Small intestine (tissue), 7 donors: ENCODE measurements at regions not wholly inside any gene's neighbourhood (a gene's known extent, or its start where the extent isn't known, plus 50 kb on each side); places are given as distances from the start of the nearest gene placed in this dataset.
"Not testable (repeated sequence)": the region's sequence is repeated elsewhere in the genome, so short reads cannot be mapped to it uniquely, and the experiment has no call there.

Experiments
- DNase-seq, 2 donors: peaks; one replicate each; pipeline versions ENCODE4 v3.0.0 to v3.0.0-alpha.2; 2013
- FAIRE-seq: peaks from 2 replicates; lab custom pipeline; 2012; peaks lifted over from hg19 to GRCh38; lab: Jason Lieb, UNC
- H3K27ac ChIP-seq, 3 donors: one replicate each; pipeline ENCODE4 v1.5.1; 2013; ENCODE audit warnings: low read length in 2 of 3, mild to moderate bottlenecking in 2 of 3, control low read depth in 1 of 3, inconsistent platforms in 1 of 3, low read depth in 1 of 3, moderate library complexity in 1 of 3
- H3K27me3 ChIP-seq, 3 donors: one replicate each; pipeline ENCODE4 v1.6.1; 2013; ENCODE audit warnings: low read length in 3 of 3, inconsistent platforms in 1 of 3; ENCODE audit not compliant: control insufficient read depth in 3 of 3, insufficient read depth in 3 of 3
- H3K36me3 ChIP-seq, 3 donors: one replicate each; pipeline ENCODE4 v1.6.1; 2013; ENCODE audit warnings: low read length in 3 of 3, inconsistent platforms in 1 of 3, low read depth in 1 of 3, mild to moderate bottlenecking in 1 of 3, moderate library complexity in 1 of 3; ENCODE audit not compliant: control insufficient read depth in 3 of 3, insufficient read depth in 2 of 3
- H3K4me1 ChIP-seq, 3 donors: one replicate each; pipeline ENCODE4 v1.6.1; 2013; ENCODE audit warnings: low read length in 2 of 3, inconsistent platforms in 1 of 3, low read depth in 1 of 3, mild to moderate bottlenecking in 1 of 3, moderate library complexity in 1 of 3; ENCODE audit not compliant: control insufficient read depth in 3 of 3, insufficient read depth in 2 of 3
- H3K4me3 ChIP-seq, 3 donors: one replicate each; pipeline ENCODE4 v1.5.1; 2013; ENCODE audit warnings: low read length in 3 of 3, control low read depth in 1 of 3, inconsistent platforms in 1 of 3, low read depth in 1 of 3, mild to moderate bottlenecking in 1 of 3, moderate library complexity in 1 of 3
- H3K9me3 ChIP-seq, 2 donors: one replicate each; pipeline ENCODE4 v1.6.1; 2013; ENCODE audit warnings: low read depth in 1 of 2, low read length in 1 of 2; ENCODE audit not compliant: control insufficient read depth in 2 of 2, insufficient read depth in 1 of 2
- whole genome bisulfite sequencing, 3 donors: extraction: QIAGEN DNeasy Blood & Tissue Kit; methylation state at CpG; one replicate each; pipeline ENCODE4 v1.1.7; 2013; 5-methylcytosine and 5-hydroxymethylcytosine counted together
- donor health status: healthy with polysubstance abuse.
- donor health status: control.
- donor health status: control.
- donor health status: Bipolar disorder and iron deficiency.
- donor health status: healthy.

GRCh38 chr12:92405801-92406251, 260.2 kb upstream of the BTG1 start:
- not testable (repeated sequence) for H3K27me3 ChIP-seq, FAIRE-seq, H3K4me3 ChIP-seq, DNase-seq, H3K4me1 ChIP-seq, H3K27ac ChIP-seq, H3K9me3 ChIP-seq, H3K36me3 ChIP-seq
- WGBS, 3 donors: 74 to 88% (median 85%) methylated on average over 15 to 16 of the region's 16 CpGs

DNA sequence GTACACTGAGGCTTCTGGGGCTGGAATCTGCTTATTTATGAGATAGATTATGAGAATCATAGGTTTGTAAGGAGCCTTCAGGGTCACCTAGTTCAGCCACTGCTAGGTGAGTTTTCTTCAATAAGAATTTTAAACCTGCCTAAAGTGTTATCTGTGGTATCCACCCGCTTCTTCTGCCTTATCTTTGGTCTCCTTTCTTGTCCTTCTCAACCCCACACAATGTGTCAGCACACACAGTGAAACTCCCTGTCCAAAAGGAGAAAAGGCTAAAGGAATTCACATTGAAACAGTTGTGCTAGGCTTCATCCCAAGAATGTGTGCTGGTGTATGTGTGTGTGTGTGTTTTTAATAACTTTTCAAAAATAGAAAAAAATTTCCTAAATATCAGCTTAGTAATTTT, 259.3 kb upstream of the BTG1 start:
- Histone ChIP-seq H3K27ac (peak overlapping the region in 1 of 3 donors; percentile 26), H3K4me1 (peaks cover 2 to 11% (median 6%) of the 10 kb centered on the region in 3 donors), H3K4me3 (no peak overlapping the region), H3K9me3 (peaks cover 0 to 3% of the 10 kb centered on the region in 2 donors), H3K27me3 (no peaks in the 10 kb centered on the region), H3K36me3 (no peaks in the 10 kb centered on the region)
- DNase-seq (no peak), FAIRE-seq (no peak)
- WGBS, 3 donors: 68 to 90% (median 81%) methylated on average over 1 of the region's 1 CpG

- peak overlapping the region; percentile 37 to 52 (median 38) for H3K27ac ChIP-seq
Measured at GRCh38 chr12:92404259-92404894, 258.7 kb upstream of the BTG1 start.

GRCh38 chr12:92403210-92404175, 257.8 kb upstream of the BTG1 start:
- Histone ChIP-seq H3K27me3 (no peaks in the 10 kb centered on the region), H3K36me3 (no peaks in the 10 kb centered on the region), H3K4me1 (peaks cover 2 to 18% (median 6%) of the 10 kb centered on the region in 3 donors), H3K27ac (peak overlapping the region in 2 of 3 donors; percentile 37 to 69), H3K9me3 (peaks cover 0 to 3% of the 10 kb centered on the region in 2 donors), H3K4me3 (no peak overlapping the region)
- no peak for FAIRE-seq
- WGBS, 3 donors: 64 to 77% (median 71%) methylated on average over 3 of the region's 3 CpGs
- DNase-seq: peak; percentile 50 to 71

More at GRCh38 chr12:92404259-92404894, 258.7 kb upstream of the BTG1 start:
- no peaks in the 10 kb centered on the region for H3K27me3 ChIP-seq
- no peak overlapping the region for H3K4me3 ChIP-seq
- H3K36me3 ChIP-seq: no peaks in the 10 kb centered on the region
- H3K4me1 ChIP-seq: peaks cover 2 to 13% (median 6%) of the 10 kb centered on the region in 3 donors
- H3K9me3 ChIP-seq: peaks cover 0 to 3% of the 10 kb centered on the region in 2 donors
- WGBS, 3 donors: 79 to 98% (median 90%) methylated on average over 1 of the region's 1 CpG
- no peak for FAIRE-seq
- DNase-seq: no peak

DNA sequence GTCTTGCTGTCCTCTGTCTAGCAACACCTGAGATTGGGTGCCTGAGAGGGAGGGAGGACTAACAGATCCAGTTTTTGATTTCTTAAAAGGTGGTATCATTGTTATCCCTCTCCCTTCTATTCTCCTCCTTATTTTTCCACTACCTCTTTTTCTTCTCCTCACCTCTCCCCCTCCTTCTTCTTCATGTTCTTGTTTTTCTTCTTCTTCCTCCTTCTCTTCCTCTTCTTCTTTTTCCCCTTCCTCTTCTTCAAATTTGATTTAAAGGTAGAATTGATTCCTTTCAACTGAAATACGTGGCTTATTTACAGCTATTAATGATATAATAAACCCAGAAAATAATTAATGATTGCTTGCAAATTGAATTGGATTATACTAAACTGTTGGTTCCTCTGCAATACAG, 256.8 kb upstream of the BTG1 start:
- H3K27me3 ChIP-seq: no peaks in the 10 kb centered on the region
- peaks cover 2 to 21% (median 6%) of the 10 kb centered on the region in 3 donors for H3K4me1 ChIP-seq
- no peaks in the 10 kb centered on the region for H3K9me3 ChIP-seq
- no peak for DNase-seq
- no peak overlapping the region for H3K27ac ChIP-seq
- no peak overlapping the region for H3K4me3 ChIP-seq
- no peaks in the 10 kb centered on the region for H3K36me3 ChIP-seq
- no peak for FAIRE-seq
- WGBS, 3 donors: 42 to 69% (median 50%) methylated on average over 1 of the region's 1 CpG

DNA sequence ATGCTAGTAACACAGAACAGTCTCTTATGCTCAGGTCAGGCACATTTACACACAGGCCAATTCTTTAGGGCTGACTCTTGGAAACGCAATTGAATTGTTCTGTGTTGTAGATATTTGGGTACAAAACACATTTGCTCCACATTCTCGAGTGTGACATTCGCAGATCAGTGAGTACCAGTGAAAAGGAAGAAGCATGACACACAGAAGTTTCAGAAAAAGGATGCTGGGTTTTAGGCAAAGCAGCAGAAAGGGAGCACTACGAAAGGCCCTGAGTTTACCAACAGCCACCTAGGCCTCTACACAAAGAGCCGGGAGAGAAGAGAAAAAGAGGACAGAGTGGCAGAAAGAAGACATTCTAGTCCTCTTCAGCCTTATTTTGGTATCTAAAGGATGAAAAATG, 254.4 kb upstream of the BTG1 start:
- peak in 1 of 2 donors; percentile 12 for DNase-seq
- H3K27me3 ChIP-seq: no peaks in the 10 kb centered on the region
- no peaks in the 10 kb centered on the region for H3K36me3 ChIP-seq
- peaks cover 2 to 21% (median 6%) of the 10 kb centered on the region in 3 donors for H3K4me1 ChIP-seq
- 57 to 78% (median 77%) methylated on average over 5 of the region's 5 CpGs for WGBS, 3 donors
- peak overlapping the region in 1 of 3 donors; percentile 65 for H3K27ac ChIP-seq
- H3K9me3 ChIP-seq: peaks cover 0 to 1% of the 10 kb centered on the region in 2 donors
- FAIRE-seq: no peak
- H3K4me3 ChIP-seq: no peak overlapping the region

DNA sequence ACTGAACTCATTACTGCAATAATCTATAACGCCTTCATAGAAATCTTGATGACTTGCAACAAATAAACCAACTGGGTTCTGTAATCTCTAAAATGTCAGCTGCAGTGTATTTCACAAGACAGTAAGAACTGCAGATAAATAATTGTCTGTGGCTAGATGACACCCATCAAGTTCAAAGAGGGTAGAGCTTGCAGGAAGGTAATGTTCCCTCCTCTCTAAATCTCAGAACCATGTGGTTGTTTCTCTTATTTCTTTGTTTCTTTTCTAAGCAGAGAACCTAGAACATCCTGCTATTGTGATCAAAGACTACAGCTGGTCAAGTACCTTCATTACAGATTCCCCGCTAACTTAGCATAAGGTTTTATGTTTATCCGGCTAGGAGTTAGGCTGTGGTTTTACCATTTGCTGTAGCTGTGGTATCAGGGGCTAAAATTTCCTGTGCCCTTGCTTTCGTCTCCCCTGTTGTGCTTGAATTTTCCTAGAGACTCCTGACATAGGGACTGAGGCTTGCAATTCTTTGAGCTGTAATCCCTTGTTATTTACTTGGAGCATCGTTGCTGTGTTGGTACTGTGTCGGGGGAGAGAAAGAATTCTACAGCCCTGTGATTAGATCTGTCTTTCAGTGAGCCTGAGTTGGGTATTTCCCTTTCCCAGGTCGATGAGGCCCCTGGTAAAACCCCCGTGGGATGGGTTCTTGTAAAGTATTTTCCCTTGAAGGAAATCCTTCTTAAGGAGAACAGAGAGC, 253.1 kb upstream of the BTG1 start:
- Histone ChIP-seq H3K27ac (peak overlapping the region in 1 of 3 donors; percentile 65), H3K36me3 (no peaks in the 10 kb centered on the region), H3K9me3 (peaks cover 0 to 10% of the 10 kb centered on the region in 2 donors), H3K4me3 (no peak overlapping the region), H3K4me1 (peaks cover 2 to 18% (median 3%) of the 10 kb centered on the region in 3 donors), H3K27me3 (no peaks in the 10 kb centered on the region)
- WGBS, 3 donors: 60 to 74% (median 68%) methylated on average over 8 of the region's 8 CpGs
- DNase-seq (peak in 1 of 2 donors; percentile 60), FAIRE-seq (no peak)
